Trophoblast cell (in vitro differentiated cells and primary cell): ENCODE measurements at regions not wholly inside any gene's neighbourhood (a gene's known extent, or its start where the extent isn't known, plus 50 kb on each side); places are given as distances from the start of the nearest gene placed in this dataset.

Experiments
- DNase-seq, 2 donors: peaks; one replicate each; pipeline ENCODE4 v3.0.0-alpha.2; 2016
- H2AFZ ChIP-seq: 2 replicates; pipeline ENCODE4 v1.6.1; 2013; ENCODE audit warnings: low read length, moderate library complexity, mild to moderate bottlenecking; ENCODE audit not compliant: insufficient read depth, poor library complexity
- H2AK5ac ChIP-seq: 2 replicates; pipeline ENCODE4 v1.6.1; 2013; ENCODE audit warnings: mild to moderate bottlenecking, low read length
- H2BK120ac ChIP-seq: 2 replicates; pipeline ENCODE4 v1.6.1; 2013; ENCODE audit warnings: low read length, mild to moderate bottlenecking, moderate library complexity; ENCODE audit not compliant: insufficient read depth, poor library complexity
- H2BK12ac ChIP-seq: 2 replicates; pipeline ENCODE4 v1.6.1; 2013; ENCODE audit warnings: mild to moderate bottlenecking, low read length, moderate library complexity
- H2BK5ac ChIP-seq: 2 replicates; pipeline ENCODE4 v1.6.1; 2013; ENCODE audit warnings: low read length, low read depth, moderate library complexity, mild to moderate bottlenecking; ENCODE audit not compliant: poor library complexity
- H3K14ac ChIP-seq: 2 replicates; pipeline ENCODE4 v1.6.1; 2013; ENCODE audit warnings: mild to moderate bottlenecking, low read length
- H3K18ac ChIP-seq: 2 replicates; pipeline ENCODE4 v1.6.1; 2013; ENCODE audit warnings: mild to moderate bottlenecking, low read length
- H3K23ac ChIP-seq: 2 replicates; pipeline ENCODE4 v1.6.1; 2013; ENCODE audit warnings: low read length
- H3K27ac ChIP-seq: 2 replicates; pipeline ENCODE4 v1.5.1; 2013; ENCODE audit warnings: low read depth, mild to moderate bottlenecking, inconsistent platforms, low read length, moderate library complexity
- H3K27me3 ChIP-seq: 2 replicates; pipeline ENCODE4 v1.6.1; 2013; ENCODE audit warnings: inconsistent platforms, mild to moderate bottlenecking, low read length, moderate library complexity; ENCODE audit not compliant: insufficient read depth
- H3K36me3 ChIP-seq, 2 experiments: 1 replicate in 1 of 2; 2 replicates in 1 of 2; pipeline ENCODE4 v1.6.1; 2013; ENCODE audit warnings: low read length in 2 of 2, mild to moderate bottlenecking in 2 of 2, moderate library complexity in 1 of 2; ENCODE audit not compliant: insufficient read depth in 2 of 2, control insufficient read depth in 1 of 2
- H3K4ac ChIP-seq: 2 replicates; pipeline ENCODE4 v1.6.1; 2013; ENCODE audit warnings: low read depth, mild to moderate bottlenecking, low read length, moderate library complexity
- H3K4me1 ChIP-seq, 2 experiments: 1 replicate in 1 of 2; 2 replicates in 1 of 2; pipeline ENCODE4 v1.6.1; 2013; ENCODE audit warnings: low read length in 2 of 2, mild to moderate bottlenecking in 2 of 2, moderate library complexity in 1 of 2; ENCODE audit not compliant: insufficient read depth in 2 of 2, control insufficient read depth in 1 of 2
- H3K4me2 ChIP-seq: 2 replicates; pipeline ENCODE4 v1.6.1; 2013; ENCODE audit warnings: inconsistent platforms, mild to moderate bottlenecking, low read length, moderate library complexity
- H3K4me3 ChIP-seq: 2 replicates; pipeline ENCODE4 v1.5.1; 2013; ENCODE audit warnings: mild to moderate bottlenecking, low read depth, low read length, inconsistent platforms
- H3K79me1 ChIP-seq: one replicate; pipeline ENCODE4 v1.6.1; 2013; ENCODE audit warnings: low read length
- H3K79me2 ChIP-seq: 2 replicates; pipeline ENCODE4 v1.6.1; 2013; ENCODE audit warnings: low read length, mild to moderate bottlenecking; ENCODE audit not compliant: control insufficient read depth, insufficient read depth, poor library complexity
- H3K9ac ChIP-seq: 2 replicates; pipeline ENCODE4 v1.6.1; 2013; ENCODE audit warnings: mild to moderate bottlenecking, low read length
- H3K9me3 ChIP-seq: 2 replicates; pipeline ENCODE4 v1.6.1; 2013; ENCODE audit warnings: low read depth, mild to moderate bottlenecking, control low read depth, inconsistent platforms, low read length; ENCODE audit not compliant: insufficient read depth
- H4K12ac ChIP-seq: 2 replicates; pipeline ENCODE4 v1.6.1; 2013; ENCODE audit warnings: low read depth, mild to moderate bottlenecking, low read length, moderate library complexity
- H4K8ac ChIP-seq: 2 replicates; pipeline ENCODE4 v1.6.1; 2013; ENCODE audit warnings: low read depth, mild to moderate bottlenecking, low read length, moderate library complexity
- H4K91ac ChIP-seq: one replicate; pipeline ENCODE4 v1.6.1; 2013; ENCODE audit warnings: low read depth, mild to moderate bottlenecking, low read length, moderate library complexity
- WGBS: extraction: QIAGEN DNeasy Blood & Tissue Kit; methylation state at CpG from one replicate; pipeline ENCODE4 v1.1.7; 2013; ENCODE audit warnings: missing lambda C conversion rate; ENCODE audit not compliant: insufficient read length, insufficient coverage; ENCODE audit errors: extremely low coverage; 5-methylcytosine and 5-hydroxymethylcytosine counted together

- no peak overlapping the region for H2BK12ac ChIP-seq
- DNase-seq = no peak
- no peak overlapping the region for H2AK5ac ChIP-seq
- H3K27ac ChIP-seq = no peak overlapping the region
- no peaks in the 10 kb centered on the region for H3K79me1 ChIP-seq
- H4K12ac ChIP-seq = no peak overlapping the region
- no peak overlapping the region for H3K14ac ChIP-seq
- no peak overlapping the region for H4K8ac ChIP-seq
- no peaks in the 10 kb centered on the region for H3K36me3 ChIP-seq
- H3K4me3 ChIP-seq = no peak overlapping the region
- no peak overlapping the region for H3K4ac ChIP-seq
- no peaks in the 10 kb centered on the region for H3K4me1 ChIP-seq
- no peaks in the 10 kb centered on the region for H3K79me2 ChIP-seq
- no peaks in the 10 kb centered on the region for H3K9me3 ChIP-seq
- H3K18ac ChIP-seq = no peak overlapping the region
- no peak overlapping the region for H3K9ac ChIP-seq
- no peak overlapping the region for H3K23ac ChIP-seq
- no peak overlapping the region for H2AFZ ChIP-seq
- H3K4me2 ChIP-seq = no peak overlapping the region
- H2BK5ac ChIP-seq = no peak overlapping the region
- H4K91ac ChIP-seq = no peak overlapping the region
- 100% methylated on average over 1 of the region's 2 CpGs for WGBS
- no peak overlapping the region for H2BK120ac ChIP-seq
- no peaks in the 10 kb centered on the region for H3K27me3 ChIP-seq
Measured at GRCh38 chr2:180184506-180184905, 177.4 kb upstream of the CWC22 start.

- Histone ChIP-seq H3K36me3 (no peaks in the 10 kb centered on the region), H2AFZ (no peak overlapping the region), H3K27me3 (no peaks in the 10 kb centered on the region), H4K12ac (no peak overlapping the region), H2BK5ac (no peak overlapping the region), H3K4me3 (no peak overlapping the region), H3K9ac (no peak overlapping the region), H2BK120ac (no peak overlapping the region), H3K23ac (no peak overlapping the region), H3K79me2 (no peaks in the 10 kb centered on the region), H3K18ac (no peak overlapping the region), H3K9me3 (no peaks in the 10 kb centered on the region), H2BK12ac (no peak overlapping the region), H2AK5ac (no peak overlapping the region), H3K4me2 (no peak overlapping the region), H3K79me1 (no peaks in the 10 kb centered on the region), H3K14ac (no peak overlapping the region), H3K4ac (no peak overlapping the region), H4K8ac (no peak overlapping the region), H4K91ac (no peak overlapping the region), H3K4me1 (no peaks in the 10 kb centered on the region), H3K27ac (no peak overlapping the region)
- no CpG with 5 or more reads among the region's 2 CpGs for WGBS
- no peak for DNase-seq
Measured at GRCh38 chr2:180180511-180180910, 173.4 kb upstream of the CWC22 start.

- no peak overlapping the region for H2BK5ac ChIP-seq
- H3K9me3 ChIP-seq = no peaks in the 10 kb centered on the region
- no peaks in the 10 kb centered on the region for H3K79me2 ChIP-seq
- no peak overlapping the region for H2BK120ac ChIP-seq
- H3K18ac ChIP-seq = no peak overlapping the region
- H3K4me2 ChIP-seq = no peak overlapping the region
- H3K4me1 ChIP-seq = no peaks in the 10 kb centered on the region
- no peak overlapping the region for H3K9ac ChIP-seq
- no peak overlapping the region for H3K23ac ChIP-seq
- no peak overlapping the region for H2AK5ac ChIP-seq
- H4K8ac ChIP-seq = no peak overlapping the region
- H3K14ac ChIP-seq = no peak overlapping the region
- H3K27me3 ChIP-seq = no peaks in the 10 kb centered on the region
- H2AFZ ChIP-seq = no peak overlapping the region
- DNase-seq = no peak
- no peak overlapping the region for H4K91ac ChIP-seq
- no peak overlapping the region for H3K27ac ChIP-seq
- no peak overlapping the region for H4K12ac ChIP-seq
- no peak overlapping the region for H3K4me3 ChIP-seq
- no peaks in the 10 kb centered on the region for H3K36me3 ChIP-seq
- H2BK12ac ChIP-seq = no peak overlapping the region
- no peaks in the 10 kb centered on the region for H3K79me1 ChIP-seq
- H3K4ac ChIP-seq = no peak overlapping the region
Measured at GRCh38 chr2:180177534-180177933, 170.4 kb upstream of the CWC22 start.

DNA sequence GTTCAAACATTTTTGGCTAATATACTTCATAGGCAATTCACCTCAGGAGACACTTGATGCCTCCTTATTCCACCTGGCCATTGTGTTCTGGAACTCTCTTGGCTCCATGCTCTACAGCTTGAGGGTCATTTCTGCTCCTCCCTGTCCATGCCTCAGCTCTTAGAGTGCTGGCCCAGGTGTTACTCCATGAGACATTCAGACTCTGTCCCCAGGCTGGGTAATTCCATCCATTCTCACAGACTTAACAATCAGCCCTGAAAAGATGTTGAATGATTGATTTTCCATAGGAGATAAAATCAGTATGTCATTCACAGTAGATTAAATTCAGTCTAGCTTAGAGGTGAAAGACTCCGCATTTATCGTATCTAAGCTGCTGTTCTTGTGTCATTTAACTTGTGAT lies 168.6 kb upstream of the CWC22 start:
- peak; percentile 17 to 31 for DNase-seq
- H3K9ac ChIP-seq = no peak overlapping the region
- no peaks in the 10 kb centered on the region for H3K4me1 ChIP-seq
- H3K4ac ChIP-seq = no peak overlapping the region
- no peaks in the 10 kb centered on the region for H3K36me3 ChIP-seq
- H3K14ac ChIP-seq = no peak overlapping the region
- H3K23ac ChIP-seq = no peak overlapping the region
- H2BK120ac ChIP-seq = no peak overlapping the region
- no peak overlapping the region for H3K27ac ChIP-seq
- no peak overlapping the region for H2AK5ac ChIP-seq
- no peaks in the 10 kb centered on the region for H3K79me2 ChIP-seq
- H3K9me3 ChIP-seq = no peaks in the 10 kb centered on the region
- H2BK12ac ChIP-seq = no peak overlapping the region
- H2BK5ac ChIP-seq = no peak overlapping the region
- H3K18ac ChIP-seq = no peak overlapping the region
- H4K91ac ChIP-seq = no peak overlapping the region
- H3K4me2 ChIP-seq = no peak overlapping the region
- no peaks in the 10 kb centered on the region for H3K79me1 ChIP-seq
- no peaks in the 10 kb centered on the region for H3K27me3 ChIP-seq
- no peak overlapping the region for H4K12ac ChIP-seq
- no peak overlapping the region for H2AFZ ChIP-seq
- no peak overlapping the region for H4K8ac ChIP-seq
- no CpG with 5 or more reads among the region's 2 CpGs for WGBS
- no peak overlapping the region for H3K4me3 ChIP-seq

- Histone ChIP-seq H2BK12ac (no peak overlapping the region), H3K27me3 (no peaks in the 10 kb centered on the region), H3K4me1 (no peaks in the 10 kb centered on the region), H2AFZ (no peak overlapping the region), H2AK5ac (no peak overlapping the region), H3K36me3 (no peaks in the 10 kb centered on the region), H3K9ac (no peak overlapping the region), H2BK120ac (no peak overlapping the region), H2BK5ac (no peak overlapping the region), H4K91ac (no peak overlapping the region), H4K12ac (no peak overlapping the region), H3K79me2 (no peaks in the 10 kb centered on the region), H3K14ac (no peak overlapping the region), H3K23ac (no peak overlapping the region), H3K9me3 (peaks cover 1% of the 10 kb centered on the region), H3K4me3 (no peak overlapping the region), H3K18ac (no peak overlapping the region), H3K79me1 (no peaks in the 10 kb centered on the region), H4K8ac (no peak overlapping the region), H3K4ac (no peak overlapping the region), H3K4me2 (no peak overlapping the region), H3K27ac (no peak overlapping the region)
- no CpG with 5 or more reads among the region's 6 CpGs for WGBS
- no peak for DNase-seq
Measured at GRCh38 chr2:180174580-180174979, 167.5 kb upstream of the CWC22 start.
